ENCODE measurements at regions not wholly inside any gene's neighbourhood (a gene's known extent, or its start where the extent isn't known, plus 50 kb on each side); places are given as distances from the start of the nearest gene placed in this dataset.
"Not testable (repeated sequence)": the region's sequence is repeated elsewhere in the genome, so short reads cannot be mapped to it uniquely, and the experiment has no call there.

DNA sequence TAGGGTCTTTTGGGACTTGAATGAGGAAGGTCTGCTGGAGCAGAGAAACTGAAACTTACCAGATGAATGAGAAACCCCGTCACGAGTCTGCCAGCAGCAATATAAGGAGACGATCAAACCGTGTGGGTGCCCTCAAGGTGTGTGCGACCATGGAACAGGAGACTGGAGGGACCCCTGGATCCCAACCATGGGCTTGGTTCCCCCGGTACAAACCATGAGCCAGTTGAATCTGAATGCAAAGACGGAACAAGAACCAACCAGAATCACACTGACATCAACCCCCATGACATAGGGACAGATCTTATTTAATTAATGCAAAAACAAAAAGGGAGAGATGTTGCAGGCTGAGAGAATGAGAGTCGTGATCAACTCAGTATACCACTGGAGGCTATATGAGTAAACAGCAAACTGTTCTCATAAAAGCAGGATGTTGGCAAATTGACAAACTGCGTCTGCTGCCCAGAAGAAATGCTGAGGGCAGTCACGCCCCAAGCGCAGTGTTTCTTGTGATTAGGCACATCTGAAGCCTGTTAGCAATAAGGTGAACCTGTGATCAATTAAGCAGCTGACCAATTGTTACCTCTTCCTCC, 475.5 kb upstream of the ACO1 start:
- peaks cover 5 to 14% of the 10 kb centered on the region in 2 donors for H3K9me3 Mint-ChIP-seq
- no peak overlapping the region for H3K4me3 ChIP-seq (ENCODE audit: low read length)
- H3K9me3 ChIP-seq (ENCODE audit: control insufficient read depth, insufficient read depth, low read length), result no peaks in the 10 kb centered on the region
- no peaks in the 10 kb centered on the region for H3K27me3 ChIP-seq (ENCODE audit: control insufficient read depth, insufficient read depth, low read length)
- ATAC-seq (no peak), DNase-seq (no peak)
- WGBS (ENCODE audit: insufficient coverage), result 89% methylated on average over 10 of the region's 11 CpGs
- H3K27ac Mint-ChIP-seq, result no peak overlapping the region
- H3K4me1 ChIP-seq (ENCODE audit: control insufficient read depth, insufficient read depth, low read length), result no peaks in the 10 kb centered on the region
- H3K4me1 Mint-ChIP-seq, result no peaks in the 10 kb centered on the region
- H3K27me3 Mint-ChIP-seq (ENCODE audit: low read depth in 2 of 2), result no peaks in the 10 kb centered on the region
- intact Hi-C loops (cut with micrococcal nuclease), result no loop called here
- no peak overlapping the region for H3K4me3 Mint-ChIP-seq
- no peaks in the 10 kb centered on the region for H3K36me3 Mint-ChIP-seq
- TF ChIP-seq, protein P1, sequence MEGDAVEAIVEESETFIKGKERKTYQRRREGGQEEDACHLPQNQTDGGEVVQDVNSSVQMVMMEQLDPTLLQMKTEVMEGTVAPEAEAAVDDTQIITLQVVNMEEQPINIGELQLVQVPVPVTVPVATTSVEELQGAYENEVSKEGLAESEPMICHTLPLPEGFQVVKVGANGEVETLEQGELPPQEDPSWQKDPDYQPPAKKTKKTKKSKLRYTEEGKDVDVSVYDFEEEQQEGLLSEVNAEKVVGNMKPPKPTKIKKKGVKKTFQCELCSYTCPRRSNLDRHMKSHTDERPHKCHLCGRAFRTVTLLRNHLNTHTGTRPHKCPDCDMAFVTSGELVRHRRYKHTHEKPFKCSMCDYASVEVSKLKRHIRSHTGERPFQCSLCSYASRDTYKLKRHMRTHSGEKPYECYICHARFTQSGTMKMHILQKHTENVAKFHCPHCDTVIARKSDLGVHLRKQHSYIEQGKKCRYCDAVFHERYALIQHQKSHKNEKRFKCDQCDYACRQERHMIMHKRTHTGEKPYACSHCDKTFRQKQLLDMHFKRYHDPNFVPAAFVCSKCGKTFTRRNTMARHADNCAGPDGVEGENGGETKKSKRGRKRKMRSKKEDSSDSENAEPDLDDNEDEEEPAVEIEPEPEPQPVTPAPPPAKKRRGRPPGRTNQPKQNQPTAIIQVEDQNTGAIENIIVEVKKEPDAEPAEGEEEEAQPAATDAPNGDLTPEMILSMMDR (IDR thresholded peaks at IDR 0.05), result no peak
- no peaks in the 10 kb centered on the region for H3K36me3 ChIP-seq (ENCODE audit: control insufficient read depth, insufficient read depth, low read length)
- H3K27ac ChIP-seq (ENCODE audit: low read length), result no peak overlapping the region

DNA sequence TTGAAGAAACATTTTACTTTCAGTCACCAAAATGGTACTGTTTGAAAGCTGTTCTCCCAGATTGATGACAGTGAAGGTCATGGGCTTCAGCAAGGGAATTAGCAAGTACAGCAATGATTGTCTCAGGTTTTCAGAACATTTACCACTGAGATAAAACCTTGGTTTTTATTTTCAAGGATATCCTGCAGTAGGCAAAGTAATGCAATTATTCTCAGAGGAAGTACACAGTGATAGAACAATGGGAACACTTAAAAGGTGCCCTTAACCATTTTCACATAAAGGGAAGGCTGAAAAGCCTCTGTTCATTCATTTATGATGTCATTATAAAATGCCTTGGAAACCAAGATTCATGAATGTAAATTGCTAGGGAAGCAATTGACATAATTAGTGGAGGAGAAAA, 471.8 kb upstream of the ACO1 start:
- TF ChIP-seq, protein P1 (IDR thresholded peaks at IDR 0.05), result no peak
- Mint-ChIP-seq H3K9me3 (peaks cover 9 to 12% of the 10 kb centered on the region in 2 donors), H3K4me3 (no peak overlapping the region), H3K27me3 (ENCODE audit: low read depth in 2 of 2) (no peaks in the 10 kb centered on the region), H3K27ac (no peak overlapping the region), H3K4me1 (no peaks in the 10 kb centered on the region), H3K36me3 (peaks cover 7% of the 10 kb centered on the region)
- intact Hi-C loops (cut with micrococcal nuclease), result no loop called here
- Histone ChIP-seq H3K9me3 (ENCODE audit: control insufficient read depth, insufficient read depth, low read length) (no peaks in the 10 kb centered on the region), H3K27me3 (ENCODE audit: control insufficient read depth, insufficient read depth, low read length) (no peaks in the 10 kb centered on the region), H3K36me3 (ENCODE audit: control insufficient read depth, insufficient read depth, low read length) (no peaks in the 10 kb centered on the region), H3K27ac (ENCODE audit: low read length) (no peak overlapping the region), H3K4me1 (ENCODE audit: control insufficient read depth, insufficient read depth, low read length) (no peaks in the 10 kb centered on the region), H3K4me3 (ENCODE audit: low read length) (no peak overlapping the region)
- DNase-seq, result no peak
- ATAC-seq, result no peak

DNA sequence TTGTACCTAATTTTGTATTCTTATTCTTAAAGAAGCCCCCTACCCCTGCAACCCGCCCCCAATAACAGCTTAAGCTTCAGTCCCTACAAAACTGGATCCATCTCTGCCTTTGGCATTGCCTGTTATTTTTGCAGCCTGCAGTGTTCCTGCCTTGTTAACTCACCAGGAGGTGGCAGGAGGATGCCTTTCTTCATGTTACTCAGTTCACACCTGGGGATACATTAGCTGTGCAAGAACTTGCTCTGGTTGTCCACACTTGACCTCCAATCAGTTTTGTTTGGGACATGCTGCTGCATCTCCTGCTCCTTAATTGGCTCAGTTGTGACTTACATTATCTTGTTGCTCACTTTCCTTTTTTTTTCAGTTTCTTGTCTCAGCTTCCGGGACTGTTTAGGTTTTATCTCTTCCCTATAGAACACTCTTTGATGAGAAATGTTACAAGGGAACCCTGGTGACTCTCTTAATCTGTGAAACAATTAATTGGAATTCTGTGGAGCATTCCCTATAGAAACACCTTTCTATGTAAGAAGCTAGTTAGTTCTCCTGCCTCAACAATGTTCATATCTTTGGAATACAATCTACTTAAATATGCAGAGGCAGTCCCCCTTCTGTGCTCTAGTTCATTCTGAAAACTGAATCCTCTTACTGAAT, 467.7 kb upstream of the ACO1 start:
- Histone ChIP-seq H3K4me3 (ENCODE audit: low read length) (no peak overlapping the region), H3K9me3 (ENCODE audit: control insufficient read depth, insufficient read depth, low read length) (no peaks in the 10 kb centered on the region), H3K27me3 (ENCODE audit: control insufficient read depth, insufficient read depth, low read length) (no peaks in the 10 kb centered on the region), H3K4me1 (ENCODE audit: control insufficient read depth, insufficient read depth, low read length) (no peaks in the 10 kb centered on the region), H3K27ac (ENCODE audit: low read length) (no peak overlapping the region), H3K36me3 (ENCODE audit: control insufficient read depth, insufficient read depth, low read length) (no peaks in the 10 kb centered on the region)
- no peak overlapping the region for H3K4me3 Mint-ChIP-seq
- TF ChIP-seq, protein P1 (IDR thresholded peaks at IDR 0.05), result no peak
- H3K27me3 Mint-ChIP-seq (ENCODE audit: low read depth in 2 of 2), result no peaks in the 10 kb centered on the region
- no peak for ATAC-seq
- H3K36me3 Mint-ChIP-seq, result peaks cover 7% of the 10 kb centered on the region
- peaks cover 4 to 5% of the 10 kb centered on the region in 2 donors for H3K9me3 Mint-ChIP-seq
- WGBS (ENCODE audit: insufficient coverage), result 74% methylated on average over 2 of the region's 2 CpGs
- no peak overlapping the region for H3K27ac Mint-ChIP-seq
- no peak for DNase-seq
- H3K4me1 Mint-ChIP-seq, result no peaks in the 10 kb centered on the region
- intact Hi-C loops (cut with micrococcal nuclease), result no loop called here

DNA sequence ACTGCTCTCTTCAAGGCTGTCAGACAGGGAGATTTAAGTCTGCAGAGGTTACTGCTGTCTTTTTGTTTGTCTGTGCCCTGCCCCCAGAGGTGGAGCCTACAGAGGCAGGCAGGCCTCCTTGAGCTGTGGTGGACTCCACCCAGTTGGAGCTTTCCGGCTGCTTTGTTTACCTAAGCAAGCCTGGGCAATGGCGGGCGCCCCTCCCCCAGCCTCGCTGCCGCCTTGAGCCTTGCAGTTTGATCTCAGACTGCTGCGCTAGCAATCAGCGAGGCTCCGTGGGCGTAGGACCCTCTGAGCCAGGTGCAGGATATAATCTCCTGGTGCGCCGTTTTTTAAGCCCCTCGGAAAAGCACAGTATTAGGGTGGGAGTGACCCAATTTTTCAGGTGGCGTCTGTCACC, 446.7 kb upstream of the ACO1 start:
- H3K4me1 ChIP-seq (ENCODE audit: control insufficient read depth, insufficient read depth, low read length); DNase-seq; intact Hi-C loops (cut with micrococcal nuclease); H3K27me3 Mint-ChIP-seq (ENCODE audit: low read depth in 2 of 2); H3K27ac Mint-ChIP-seq; H3K4me3 ChIP-seq (ENCODE audit: low read length); ATAC-seq; H3K27me3 ChIP-seq (ENCODE audit: control insufficient read depth, insufficient read depth, low read length); H3K36me3 ChIP-seq (ENCODE audit: control insufficient read depth, insufficient read depth, low read length); H3K36me3 Mint-ChIP-seq; H3K4me3 Mint-ChIP-seq; H3K27ac ChIP-seq (ENCODE audit: low read length); H3K4me1 Mint-ChIP-seq; H3K9me3 ChIP-seq (ENCODE audit: control insufficient read depth, insufficient read depth, low read length): not testable (repeated sequence)
- 95% methylated on average over 13 of the region's 13 CpGs for WGBS (ENCODE audit: insufficient coverage)
- peaks cover 9 to 27% of the 10 kb centered on the region in 2 donors for H3K9me3 Mint-ChIP-seq
